Sigmoid colon (tissue), 6 donors: ENCODE measurements at regions not wholly inside any gene's neighbourhood (a gene's known extent, or its start where the extent isn't known, plus 50 kb on each side); places are given as distances from the start of the nearest gene placed in this dataset.
"Not testable (repeated sequence)": the region's sequence is repeated elsewhere in the genome, so short reads cannot be mapped to it uniquely, and the experiment has no call there.

Experiments
- DNase-seq: peaks from one replicate; pipeline ENCODE4 v3.0.0-alpha.2; 2019
- H3K27ac ChIP-seq, 4 donors: fragments of 200-600 bp; sonication (generic); one replicate each; pipeline ENCODE4 v1.5.1; 2016 to 2019; ENCODE audit warnings: mild to moderate bottlenecking in 1 of 4
- H3K27me3 ChIP-seq, 3 donors: fragments of 200-600 bp; sonication (generic); one replicate each; pipeline ENCODE4 v1.5.1; 2019; ENCODE audit warnings: mild to moderate bottlenecking in 1 of 3
- H3K36me3 ChIP-seq, 4 donors: fragments of 200-600 bp; sonication (generic); one replicate each; pipeline ENCODE4 v1.5.1; 2016 to 2019
- H3K4me1 ChIP-seq, 4 donors: fragments of 200-600 bp; sonication (generic); one replicate each; pipeline ENCODE4 v1.5.1; 2017 to 2019
- H3K4me3 ChIP-seq, 4 donors: fragments of 200-600 bp; sonication (generic); one replicate each; pipeline ENCODE4 v1.5.1; 2017 to 2019; ENCODE audit warnings: mild to moderate bottlenecking in 2 of 4, moderate library complexity in 1 of 4
- H3K9me3 ChIP-seq, 4 donors: fragments of 200-600 bp in 3 of 4; sonication (generic) in 3 of 4; one replicate each; pipeline versions ENCODE4 v1.5.1 to v1.6.1; 2013 to 2019
- EP300 ChIP-seq, 4 donors: sonication (generic); formaldehyde crosslinking; IDR thresholded peaks; one replicate each; pipeline ENCODE4 v1.6.1; 2017; ENCODE audit warnings: antibody characterized with exemption in 4 of 4
- POLR2A ChIP-seq, 2 donors: fragments of 450-650 bp; IDR thresholded peaks; one replicate each; pipeline ENCODE4 v1.6.1; 2016; ENCODE audit warnings: antibody characterized with exemption in 2 of 2, mild to moderate bottlenecking in 2 of 2, moderate library complexity in 2 of 2
- POLR2AphosphoS5 ChIP-seq, 4 donors: sonication (generic); formaldehyde crosslinking; IDR thresholded peaks; one replicate each; pipeline ENCODE4 v1.6.1; 2017; ENCODE audit warnings: antibody characterized with exemption in 4 of 4
- WGBS, 2 donors: extraction: QIAGEN DNeasy Blood & Tissue Kit; methylation state at CpG; one replicate each; pipeline ENCODE4 v1.1.7; 2013; 5-methylcytosine and 5-hydroxymethylcytosine counted together
- intact Hi-C: fragments of 100-400 bp; cut with DNase I; formaldehyde crosslinking; loops from one replicate; pipeline ENCODE4 v1.15.1; 2023
- TF ChIP-seq, protein P1 (sequence below), 4 experiments: fragments of 450-650 bp in 3 of 4; fragments of 200-600 bp in 1 of 4; IDR thresholded peaks; one replicate each; pipeline ENCODE4 v1.5.1; 2016 to 2019; ENCODE audit warnings: antibody characterized with exemption in 4 of 4, mild to moderate bottlenecking in 3 of 4, moderate library complexity in 2 of 4
- donor health status: healthy with polysubstance abuse.
- donor health status: healthy.

DNA sequence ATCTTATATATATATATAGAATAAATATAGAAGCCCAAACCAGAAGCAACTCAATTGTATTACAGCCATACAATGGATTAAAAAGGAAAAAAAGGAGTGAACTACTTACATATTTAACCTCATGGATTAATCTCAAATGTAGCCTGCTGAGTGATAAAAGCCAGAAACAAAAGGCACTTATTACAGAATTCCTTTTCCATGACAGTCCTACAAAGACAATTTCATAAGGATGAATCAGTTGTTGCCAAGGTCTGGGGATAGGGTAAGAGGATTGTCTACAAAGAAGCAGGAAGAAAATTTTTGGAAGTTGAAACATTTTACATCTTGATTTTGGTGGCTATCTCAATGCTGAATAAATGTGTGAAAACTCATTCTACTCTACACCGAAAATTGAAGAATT lies 103.9 kb upstream of the DCC start:
- Histone ChIP-seq H3K9me3 (no peaks in the 10 kb centered on the region), H3K4me1 (no peaks in the 10 kb centered on the region), H3K27me3 (no peaks in the 10 kb centered on the region), H3K4me3 (no peak overlapping the region), H3K36me3 (no peaks in the 10 kb centered on the region), H3K27ac (no peak overlapping the region)
- 48 to 88% methylated on average over 1 of the region's 1 CpG for WGBS, 2 donors
- TF ChIP-seq POLR2A (IDR thresholded peaks at IDR 0.05) (no peak), EP300 (IDR thresholded peaks at IDR 0.05) (no peak), POLR2AphosphoS5 (IDR thresholded peaks at IDR 0.05) (no peak)
- TF ChIP-seq, protein P1, sequence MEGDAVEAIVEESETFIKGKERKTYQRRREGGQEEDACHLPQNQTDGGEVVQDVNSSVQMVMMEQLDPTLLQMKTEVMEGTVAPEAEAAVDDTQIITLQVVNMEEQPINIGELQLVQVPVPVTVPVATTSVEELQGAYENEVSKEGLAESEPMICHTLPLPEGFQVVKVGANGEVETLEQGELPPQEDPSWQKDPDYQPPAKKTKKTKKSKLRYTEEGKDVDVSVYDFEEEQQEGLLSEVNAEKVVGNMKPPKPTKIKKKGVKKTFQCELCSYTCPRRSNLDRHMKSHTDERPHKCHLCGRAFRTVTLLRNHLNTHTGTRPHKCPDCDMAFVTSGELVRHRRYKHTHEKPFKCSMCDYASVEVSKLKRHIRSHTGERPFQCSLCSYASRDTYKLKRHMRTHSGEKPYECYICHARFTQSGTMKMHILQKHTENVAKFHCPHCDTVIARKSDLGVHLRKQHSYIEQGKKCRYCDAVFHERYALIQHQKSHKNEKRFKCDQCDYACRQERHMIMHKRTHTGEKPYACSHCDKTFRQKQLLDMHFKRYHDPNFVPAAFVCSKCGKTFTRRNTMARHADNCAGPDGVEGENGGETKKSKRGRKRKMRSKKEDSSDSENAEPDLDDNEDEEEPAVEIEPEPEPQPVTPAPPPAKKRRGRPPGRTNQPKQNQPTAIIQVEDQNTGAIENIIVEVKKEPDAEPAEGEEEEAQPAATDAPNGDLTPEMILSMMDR (IDR thresholded peaks at IDR 0.05): no peak
- no peak for DNase-seq
- intact Hi-C loops: no loop called here

DNA sequence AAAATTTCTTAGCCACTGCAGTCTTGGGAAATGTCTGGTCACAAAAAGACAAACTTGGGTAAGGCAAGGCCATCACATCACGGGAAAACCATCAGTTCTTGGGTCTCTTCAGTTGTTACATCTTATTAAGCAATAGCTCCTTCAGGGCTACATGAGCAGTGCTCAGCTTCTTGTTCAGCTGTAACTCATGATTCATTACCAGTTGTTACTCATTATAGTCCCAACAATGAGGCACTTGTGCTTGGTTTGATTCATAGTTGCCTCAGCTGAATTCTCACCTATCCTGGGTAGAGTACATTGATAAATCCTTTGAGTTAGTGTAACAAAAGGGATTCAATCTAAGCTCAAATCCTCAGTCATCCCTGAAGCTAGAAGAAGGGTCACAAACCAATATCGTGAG lies 102.4 kb upstream of the DCC start:
- Histone ChIP-seq H3K27me3 (no peaks in the 10 kb centered on the region), H3K4me3 (no peak overlapping the region), H3K36me3 (no peaks in the 10 kb centered on the region), H3K27ac (no peak overlapping the region), H3K4me1 (no peaks in the 10 kb centered on the region), H3K9me3 (no peaks in the 10 kb centered on the region)
- DNase-seq: no peak
- TF ChIP-seq, protein P1 (IDR thresholded peaks at IDR 0.05): no peak
- no peak for TF ChIP-seq EP300 (IDR thresholded peaks at IDR 0.05)
- no peak for TF ChIP-seq POLR2A (IDR thresholded peaks at IDR 0.05)
- no peak for TF ChIP-seq POLR2AphosphoS5 (IDR thresholded peaks at IDR 0.05)
- WGBS, 2 donors: 82 to 83% methylated on average over 2 of the region's 2 CpGs
- intact Hi-C loops: no loop called here

DNA sequence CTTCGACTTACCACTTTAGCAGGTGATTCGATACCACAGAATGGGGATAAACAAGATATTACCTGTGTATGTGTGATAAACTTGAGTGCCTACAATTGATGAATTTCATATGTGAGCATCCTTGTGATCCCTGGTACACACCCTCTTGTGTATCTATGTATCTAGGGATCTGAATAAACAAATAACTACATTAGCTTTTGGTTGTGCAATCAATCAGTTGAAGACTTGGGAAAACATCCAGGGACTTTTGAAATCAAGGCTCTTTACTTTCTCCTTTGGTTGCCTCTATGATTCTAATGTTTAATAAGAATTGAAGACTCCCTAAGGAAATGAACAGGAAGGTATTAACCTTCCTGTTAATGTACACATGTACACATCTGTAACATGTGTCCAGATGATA lies 97.3 kb upstream of the DCC start:
- WGBS, 2 donors: 84 to 85% methylated on average over 2 of the region's 2 CpGs
- no peak overlapping the region for H3K4me3 ChIP-seq
- no peak overlapping the region for H3K27ac ChIP-seq
- no peaks in the 10 kb centered on the region for H3K36me3 ChIP-seq
- no peaks in the 10 kb centered on the region for H3K9me3 ChIP-seq
- DNase-seq: no peak
- H3K4me1 ChIP-seq: no peaks in the 10 kb centered on the region
- intact Hi-C loops: no loop called here
- TF ChIP-seq POLR2AphosphoS5 (IDR thresholded peaks at IDR 0.05) (no peak), EP300 (IDR thresholded peaks at IDR 0.05) (no peak), POLR2A (IDR thresholded peaks at IDR 0.05) (no peak)
- TF ChIP-seq, protein P1 (IDR thresholded peaks at IDR 0.05): no peak
- no peaks in the 10 kb centered on the region for H3K27me3 ChIP-seq

DNA sequence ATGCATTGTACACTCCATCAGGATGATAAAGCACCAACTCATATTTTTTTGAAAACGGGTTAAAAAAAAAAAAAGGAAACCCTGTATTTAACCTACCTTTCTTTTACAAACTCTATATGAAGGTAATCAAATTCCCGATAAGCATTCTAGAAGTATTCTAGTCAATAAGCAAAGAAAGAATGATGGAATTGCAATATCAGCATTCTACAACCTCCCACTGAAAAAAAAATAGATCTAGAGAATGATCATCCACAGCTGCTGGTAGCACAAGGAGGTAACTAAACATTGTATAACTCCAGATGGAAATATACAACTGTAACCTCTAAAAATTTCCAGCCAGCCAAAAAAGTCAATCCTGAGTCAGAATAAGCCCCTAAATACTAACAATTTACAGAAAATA lies 95.3 kb upstream of the DCC start:
- no peak overlapping the region for H3K27ac ChIP-seq
- H3K9me3 ChIP-seq: no peaks in the 10 kb centered on the region
- TF ChIP-seq POLR2A (IDR thresholded peaks at IDR 0.05) (no peak), POLR2AphosphoS5 (IDR thresholded peaks at IDR 0.05) (no peak), EP300 (IDR thresholded peaks at IDR 0.05) (no peak)
- TF ChIP-seq, protein P1 (IDR thresholded peaks at IDR 0.05): no peak
- WGBS, 2 donors: 85 to 88% methylated on average over 2 of the region's 2 CpGs
- H3K4me3 ChIP-seq: no peak overlapping the region
- intact Hi-C loops: no loop called here
- no peak for DNase-seq
- H3K36me3 ChIP-seq: no peaks in the 10 kb centered on the region
- no peaks in the 10 kb centered on the region for H3K27me3 ChIP-seq
- no peaks in the 10 kb centered on the region for H3K4me1 ChIP-seq

- no peak for DNase-seq
Measured at GRCh38 chr18:52254367-52254766, 85.6 kb upstream of the DCC start.

DNA sequence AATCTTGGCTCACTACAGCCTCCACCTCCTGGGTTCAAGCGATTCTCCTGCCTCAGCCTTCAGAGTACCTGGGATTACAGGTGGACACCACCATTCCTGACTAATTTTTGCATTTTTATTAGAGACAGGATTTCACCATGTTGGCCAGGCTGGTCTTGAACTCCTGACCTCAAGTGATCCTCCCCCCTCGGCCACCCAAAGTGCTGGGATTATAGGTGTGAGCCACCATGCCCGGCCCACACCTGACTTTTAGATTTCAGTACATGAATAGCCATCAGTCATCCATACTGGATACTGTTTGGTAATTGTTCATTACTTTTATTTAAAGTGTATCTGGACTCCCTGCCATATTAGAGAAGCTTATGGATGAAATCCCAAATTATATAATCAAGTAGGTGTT lies 82.6 kb upstream of the DCC start:
- H3K4me3 ChIP-seq, H3K27me3 ChIP-seq, H3K27ac ChIP-seq, DNase-seq, intact Hi-C loops, H3K9me3 ChIP-seq, H3K36me3 ChIP-seq, H3K4me1 ChIP-seq: not testable (repeated sequence)
- WGBS, 2 donors: 75 to 85% methylated on average over 3 of the region's 3 CpGs

More at GRCh38 chr18:52254367-52254766, 85.6 kb upstream of the DCC start:
- H3K4me3 ChIP-seq: no peak overlapping the region
- TF ChIP-seq POLR2A (IDR thresholded peaks at IDR 0.05): no peak
- TF ChIP-seq, protein P1 (IDR thresholded peaks at IDR 0.05): no peak
- no peak for TF ChIP-seq POLR2AphosphoS5 (IDR thresholded peaks at IDR 0.05)
- no peak for TF ChIP-seq EP300 (IDR thresholded peaks at IDR 0.05)
- no peaks in the 10 kb centered on the region for H3K9me3 ChIP-seq
- no peaks in the 10 kb centered on the region for H3K36me3 ChIP-seq
- WGBS, 2 donors: 79 to 82% methylated on average over 3 of the region's 3 CpGs
- no peak overlapping the region for H3K27ac ChIP-seq
- intact Hi-C loops: no loop called here
- H3K4me1 ChIP-seq: no peaks in the 10 kb centered on the region
- no peaks in the 10 kb centered on the region for H3K27me3 ChIP-seq
